ENCODE measurements at regions not wholly inside any gene's neighbourhood (a gene's known extent, or its start where the extent isn't known, plus 50 kb on each side); places are given as distances from the start of the nearest gene placed in this dataset.

GRCh38 chr3:86708893-86709292 lies 282.1 kb downstream of the VGLL3 start:
- TF ChIP-seq CTCF (IDR thresholded peaks at IDR 0.05) (no peak), POLR2A (IDR thresholded peaks at IDR 0.05) (no peak)

Measured in heart left ventricle (tissue), 13 donors.